ENCODE measurements at regions not wholly inside any gene's neighbourhood (a gene's known extent, or its start where the extent isn't known, plus 50 kb on each side); places are given as distances from the start of the nearest gene placed in this dataset.

- TF ChIP-seq CTCF (IDR thresholded peaks at IDR 0.05), result no peak
- TF ChIP-seq POLR2AphosphoS5 (IDR thresholded peaks at IDR 0.05; ENCODE audit: low read depth, low read length), result no peak
- TF ChIP-seq REST (IDR thresholded peaks at IDR 0.05; ENCODE audit: insufficient read depth in 1 of 2, low read depth in 2 of 2, low read length in 1 of 2), result no peak
- TF ChIP-seq SIN3A (IDR thresholded peaks at IDR 0.05; ENCODE audit: borderline replicate concordance, insufficient read depth, low read depth, low read length), result no peak
- TF ChIP-seq TCF7L2 (IDR thresholded peaks at IDR 0.05; ENCODE audit: low read depth, low read length), result no peak
Measured at GRCh38 chr21:35488946-35489345, 439.8 kb upstream of the RUNX1 start.
